A673 (cell line): ENCODE measurements at regions not wholly inside any gene's neighbourhood (a gene's known extent, or its start where the extent isn't known, plus 50 kb on each side); places are given as distances from the start of the nearest gene placed in this dataset.

Experiments
- CTCF ChIP-seq: fragments of 300-800, 200-600 bp; sonication (generic); conservative IDR thresholded peaks from 2 replicates; pipeline ENCODE4 v1.5.1; 2017; ENCODE audit warnings: low read depth, mild to moderate bottlenecking, antibody characterized with exemption, low read length, moderate library complexity, mixed read lengths
- EZH2 ChIP-seq: fragments of 200-600 bp; sonication (generic); IDR thresholded peaks from 2 replicates; pipeline ENCODE4 v1.6.1; 2017; ENCODE audit warnings: borderline replicate concordance, low read depth, mild to moderate bottlenecking, mixed read lengths, antibody characterized with exemption, low read length; ENCODE audit not compliant: poor library complexity, severe bottlenecking

DNA sequence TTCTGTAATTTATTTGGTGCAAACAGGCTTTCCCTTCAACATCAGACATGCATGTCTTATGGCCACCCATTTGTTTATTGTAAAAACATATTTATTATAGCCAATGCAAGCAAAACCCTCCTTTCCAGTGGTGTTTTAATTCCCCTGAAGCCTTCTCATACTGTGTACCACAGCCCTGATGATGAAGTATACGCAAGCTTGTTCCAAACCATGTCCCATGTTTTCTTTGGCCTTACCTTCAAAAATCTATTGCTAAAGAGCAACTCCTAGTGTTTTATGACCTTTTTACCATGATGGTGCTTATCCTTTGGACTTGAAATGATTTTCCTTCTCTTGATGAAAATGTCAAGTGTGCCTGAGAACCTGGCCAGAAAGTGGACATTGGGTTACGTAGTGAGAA is 85.9 kb upstream of the CCDC91 start:
- TF ChIP-seq CTCF, result no peak
- TF ChIP-seq EZH2, result no peak
